Forelimb muscle (tissue), 1 donor: ENCODE measurements at regions not wholly inside any gene's neighbourhood (a gene's known extent, or its start where the extent isn't known, plus 50 kb on each side); places are given as distances from the start of the nearest gene placed in this dataset.

Experiments
- DNase-seq: peaks from one replicate; pipeline ENCODE4 v3.0.0-alpha.2; 2013; ENCODE audit warnings: low read depth

GRCh38 chr13:106626473-106626872 is 58.5 kb upstream of the ARGLU1 start:
- no peak for DNase-seq

- no peak for DNase-seq
Observed at GRCh38 chr13:106625578-106625977, 57.6 kb upstream of the ARGLU1 start.

- DNase-seq: no peak
Observed at GRCh38 chr13:106623799-106624460, 56.0 kb upstream of the ARGLU1 start.

GRCh38 chr13:106621833-106622232 is 53.9 kb upstream of the ARGLU1 start:
- no peak for DNase-seq

GRCh38 chr13:106619688-106620555 is 52.0 kb upstream of the ARGLU1 start:
- no peak for DNase-seq
